ENCODE measurements at regions not wholly inside any gene's neighbourhood (a gene's known extent, or its start where the extent isn't known, plus 50 kb on each side); places are given as distances from the start of the nearest gene placed in this dataset.

GRCh38 chr6:132973514-132973993 is 159.2 kb downstream of the RPS12 start:
- DNase-seq (ENCODE audit: low read depth) = no peak

GRCh38 chr6:132974122-132974521 is 159.8 kb downstream of the RPS12 start:
- DNase-seq (ENCODE audit: low read depth) = no peak

- DNase-seq (ENCODE audit: low read depth) = no peak
Observed at GRCh38 chr6:132977413-132977812, 163.0 kb downstream of the RPS12 start.

- DNase-seq (ENCODE audit: low read depth) = no peak
Observed at GRCh38 chr6:132978685-132979084, 164.3 kb downstream of the RPS12 start.

GRCh38 chr6:132993738-132994137 is 179.4 kb downstream of the RPS12 start:
- no peak for DNase-seq (ENCODE audit: low read depth)

- no peak for DNase-seq (ENCODE audit: low read depth)
Observed at GRCh38 chr6:132995009-132995408, 180.6 kb downstream of the RPS12 start.

GRCh38 chr6:132995432-132995831 is 181.1 kb downstream of the RPS12 start:
- no peak for DNase-seq (ENCODE audit: low read depth)

- no peak for DNase-seq (ENCODE audit: low read depth)
Observed at GRCh38 chr6:132998418-132998817, 184.0 kb downstream of the RPS12 start.

- no peak for DNase-seq (ENCODE audit: low read depth)
Observed at GRCh38 chr6:133001040-133001565, 186.7 kb downstream of the RPS12 start.

- no peak for DNase-seq (ENCODE audit: low read depth)
Observed at GRCh38 chr6:133004304-133004884, 190.0 kb downstream of the RPS12 start.

GRCh38 chr6:133012774-133013173 is 198.4 kb downstream of the RPS12 start:
- no peak for DNase-seq (ENCODE audit: low read depth)

GRCh38 chr6:133016631-133017030 is 202.3 kb downstream of the RPS12 start:
- DNase-seq (ENCODE audit: low read depth) = no peak

- no peak for DNase-seq (ENCODE audit: low read depth)
Observed at GRCh38 chr6:133017581-133017980, 203.2 kb downstream of the RPS12 start.

- DNase-seq (ENCODE audit: low read depth) = no peak
Observed at GRCh38 chr6:133026705-133027104, 212.3 kb downstream of the RPS12 start.

GRCh38 chr6:133033263-133033662 is 207.9 kb upstream of the EYA4 start:
- no peak for DNase-seq (ENCODE audit: low read depth)

- no peak for DNase-seq (ENCODE audit: low read depth)
Observed at GRCh38 chr6:133034509-133035206, 206.5 kb upstream of the EYA4 start.

GRCh38 chr6:133040094-133040802 is 200.9 kb upstream of the EYA4 start:
- DNase-seq (ENCODE audit: low read depth) = no peak

GRCh38 chr6:133040803-133041419 is 200.2 kb upstream of the EYA4 start:
- DNase-seq (ENCODE audit: low read depth) = no peak

- no peak for DNase-seq (ENCODE audit: low read depth)
Observed at GRCh38 chr6:133042550-133043120, 198.5 kb upstream of the EYA4 start.

- no peak for DNase-seq (ENCODE audit: low read depth)
Observed at GRCh38 chr6:133046576-133046975, 194.6 kb upstream of the EYA4 start.

- DNase-seq (ENCODE audit: low read depth) = no peak
Observed at GRCh38 chr6:133047065-133047665, 194.0 kb upstream of the EYA4 start.

- no peak for DNase-seq (ENCODE audit: low read depth)
Observed at GRCh38 chr6:133047706-133048105, 193.5 kb upstream of the EYA4 start.

All from activated T-helper 1 cell treated with Interleukin-2 at 50 U/mL for 16 hours (primary cell).